ENCODE measurements at regions not wholly inside any gene's neighbourhood (a gene's known extent, or its start where the extent isn't known, plus 50 kb on each side); places are given as distances from the start of the nearest gene placed in this dataset.

- peaks cover 2% of the 10 kb centered on the region for H3K36me3 Mint-ChIP-seq (ENCODE audit: unreplicated experiment)
- peaks cover 5% of the 10 kb centered on the region for H3K4me1 Mint-ChIP-seq (ENCODE audit: unreplicated experiment)
- H3K9me3 Mint-ChIP-seq (ENCODE audit: unreplicated experiment) = no peaks in the 10 kb centered on the region
- TF ChIP-seq CTCF (IDR thresholded peaks at IDR 0.05) = no peak
- DNase-seq (ENCODE audit: extremely low spot score, unreplicated experiment) = no peak
- H3K27ac Mint-ChIP-seq (ENCODE audit: unreplicated experiment) = no peak overlapping the region
- H3K27me3 Mint-ChIP-seq (ENCODE audit: unreplicated experiment) = no peaks in the 10 kb centered on the region
- H3K4me3 Mint-ChIP-seq (ENCODE audit: unreplicated experiment) = no peak overlapping the region
These were observed 659.0 kb downstream of the EPM2A start for GRCh38 chr6:145076115-145076841.

DNA sequence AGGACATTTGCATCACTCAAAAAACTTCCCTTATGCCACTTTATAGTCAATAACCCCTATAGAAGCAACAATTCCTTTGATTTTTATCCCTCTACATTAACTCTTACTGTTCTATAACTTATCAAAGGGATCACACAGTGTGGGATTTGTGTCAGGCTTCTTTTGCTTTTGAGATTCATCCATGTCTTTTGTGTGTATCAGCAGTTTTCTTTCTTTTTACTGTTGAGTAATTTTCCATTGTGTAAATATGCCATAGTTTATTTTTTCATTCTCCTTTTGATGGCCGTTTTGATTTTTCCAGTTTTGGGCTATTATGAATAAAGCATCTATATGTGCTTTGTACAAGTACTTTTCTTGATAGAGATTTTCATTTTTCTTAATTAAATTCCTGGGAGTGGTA lies 657.9 kb downstream of the EPM2A start:
- no peaks in the 10 kb centered on the region for H3K27me3 Mint-ChIP-seq (ENCODE audit: unreplicated experiment)
- no peaks in the 10 kb centered on the region for H3K9me3 Mint-ChIP-seq (ENCODE audit: unreplicated experiment)
- H3K27ac Mint-ChIP-seq (ENCODE audit: unreplicated experiment) = no peak overlapping the region
- H3K4me1 Mint-ChIP-seq (ENCODE audit: unreplicated experiment) = peaks cover 5% of the 10 kb centered on the region
- DNase-seq (ENCODE audit: extremely low spot score, unreplicated experiment) = no peak
- H3K36me3 Mint-ChIP-seq (ENCODE audit: unreplicated experiment) = no peaks in the 10 kb centered on the region
- TF ChIP-seq CTCF (IDR thresholded peaks at IDR 0.05) = no peak
- H3K4me3 Mint-ChIP-seq (ENCODE audit: unreplicated experiment) = no peak overlapping the region

DNA sequence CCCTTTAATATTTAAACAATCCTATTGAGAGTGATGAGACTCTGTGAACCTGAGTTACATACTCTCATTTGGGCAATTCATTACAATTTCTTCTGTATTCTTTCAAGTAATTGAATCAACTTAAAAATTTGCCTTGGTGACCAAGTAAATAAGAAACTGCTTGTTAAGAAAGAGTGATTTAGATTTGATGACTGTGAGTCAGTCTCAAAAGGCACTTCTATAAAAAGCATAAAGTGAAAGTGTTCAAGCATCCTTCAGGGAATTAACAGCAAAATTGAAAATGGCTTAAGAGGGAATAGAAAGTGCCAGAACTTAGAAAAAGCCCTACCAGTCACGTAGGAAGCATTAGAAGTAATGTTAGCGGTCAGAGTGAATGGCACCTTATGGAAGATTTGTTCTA lies 654.7 kb downstream of the EPM2A start:
- Mint-ChIP-seq H3K27ac (ENCODE audit: unreplicated experiment) (no peak overlapping the region), H3K27me3 (ENCODE audit: unreplicated experiment) (no peaks in the 10 kb centered on the region), H3K4me3 (ENCODE audit: unreplicated experiment) (no peak overlapping the region), H3K4me1 (ENCODE audit: unreplicated experiment) (peaks cover 5% of the 10 kb centered on the region), H3K9me3 (ENCODE audit: unreplicated experiment) (no peaks in the 10 kb centered on the region), H3K36me3 (ENCODE audit: unreplicated experiment) (no peaks in the 10 kb centered on the region)
- no peak for TF ChIP-seq CTCF (IDR thresholded peaks at IDR 0.05)
- DNase-seq (ENCODE audit: extremely low spot score, unreplicated experiment) = no peak

DNA sequence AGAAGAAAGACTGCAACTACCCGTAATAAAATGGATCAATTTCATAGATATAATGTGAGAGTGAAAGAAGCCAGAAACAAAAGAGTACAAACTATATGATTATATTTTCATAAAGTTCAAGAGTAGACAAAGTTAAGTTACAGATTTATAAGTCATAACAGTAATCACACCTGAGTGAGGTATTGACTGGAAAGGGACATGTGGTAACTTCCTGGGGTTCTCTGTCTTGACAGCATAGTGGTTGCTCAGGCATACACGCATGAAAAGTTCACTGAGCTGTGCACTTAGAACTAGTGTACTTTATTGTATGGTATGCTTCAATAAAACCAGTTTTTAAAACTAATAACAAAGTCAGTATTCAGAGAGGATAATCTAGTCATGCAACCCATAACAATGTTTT lies 653.6 kb downstream of the EPM2A start:
- no peak overlapping the region for H3K4me3 Mint-ChIP-seq (ENCODE audit: unreplicated experiment)
- H3K27ac Mint-ChIP-seq (ENCODE audit: unreplicated experiment) = no peak overlapping the region
- peaks cover 15% of the 10 kb centered on the region for H3K4me1 Mint-ChIP-seq (ENCODE audit: unreplicated experiment)
- no peaks in the 10 kb centered on the region for H3K36me3 Mint-ChIP-seq (ENCODE audit: unreplicated experiment)
- no peak for DNase-seq (ENCODE audit: extremely low spot score, unreplicated experiment)
- TF ChIP-seq CTCF (IDR thresholded peaks at IDR 0.05) = no peak
- no peaks in the 10 kb centered on the region for H3K9me3 Mint-ChIP-seq (ENCODE audit: unreplicated experiment)
- no peaks in the 10 kb centered on the region for H3K27me3 Mint-ChIP-seq (ENCODE audit: unreplicated experiment)

GRCh38 chr6:145082359-145082758 lies 653.0 kb downstream of the EPM2A start:
- Mint-ChIP-seq H3K27me3 (ENCODE audit: unreplicated experiment) (no peaks in the 10 kb centered on the region), H3K4me1 (ENCODE audit: unreplicated experiment) (peaks cover 17% of the 10 kb centered on the region), H3K36me3 (ENCODE audit: unreplicated experiment) (no peaks in the 10 kb centered on the region), H3K4me3 (ENCODE audit: unreplicated experiment) (no peak overlapping the region), H3K27ac (ENCODE audit: unreplicated experiment) (no peak overlapping the region), H3K9me3 (ENCODE audit: unreplicated experiment) (no peaks in the 10 kb centered on the region)
- DNase-seq (ENCODE audit: extremely low spot score, unreplicated experiment) = no peak
- TF ChIP-seq CTCF (IDR thresholded peaks at IDR 0.05) = no peak

Data from osteocyte (in vitro differentiated cells).